H1 (cell line): ENCODE measurements at regions not wholly inside any gene's neighbourhood (a gene's known extent, or its start where the extent isn't known, plus 50 kb on each side); places are given as distances from the start of the nearest gene placed in this dataset.

Experiments
- CTCF ChIA-PET: fragments of 300-600 bp; sonication (Branson Sonifier 250); formaldehyde crosslinking; loops from one replicate; lab custom pipeline; 2021; ENCODE audit not compliant: partially characterized antibody; lab: Charles Lee
- POLR2A ChIA-PET: fragments of 300-600 bp; sonication (Branson Sonifier 250); formaldehyde crosslinking; loops from one replicate; lab custom pipeline; 2021; ENCODE audit warnings: inconsistent platforms; ENCODE audit not compliant: partially characterized antibody; lab: Charles Lee
- DNase-seq, 2 experiments: peaks; one replicate each; pipeline versions ENCODE4 v3.0.0 to v3.0.0-alpha.2; 2010 to 2022; ENCODE audit warnings: low spot score in 2 of 2, low read depth in 1 of 2, mixed read lengths in 1 of 2
- FAIRE-seq: peaks from 2 replicates; lab custom pipeline; 2011; peaks lifted over from hg19 to GRCh38; lab: Jason Lieb, UNC
- H2AFZ ChIP-seq: 2 replicates; pipeline ENCODE4 v1.8.1; 2012; ENCODE audit warnings: low read length, inconsistent platforms
- H2AK5ac ChIP-seq: 2 replicates; pipeline ENCODE4 v1.6.1; 2013; ENCODE audit warnings: low read depth, low read length
- H2BK120ac ChIP-seq: replicated peaks from 2 replicates; pipeline ENCODE3; 2013; ENCODE audit warnings: low read depth, low read length, inconsistent platforms
- H2BK12ac ChIP-seq: 2 replicates; pipeline ENCODE4 v1.6.1; 2013; ENCODE audit warnings: low read depth, low read length
- H2BK15ac ChIP-seq: 2 replicates; pipeline ENCODE4 v1.6.1; 2013; ENCODE audit warnings: low read length
- H2BK20ac ChIP-seq: 2 replicates; pipeline ENCODE4 v1.6.1; 2013; ENCODE audit warnings: low read length
- H2BK5ac ChIP-seq: 2 replicates; pipeline ENCODE4 v1.6.1; 2013; ENCODE audit warnings: low read depth, low read length
- H3K14ac ChIP-seq: 2 replicates; pipeline ENCODE4 v1.6.1; 2013; ENCODE audit warnings: inconsistent platforms; ENCODE audit not compliant: insufficient read length
- H3K18ac ChIP-seq: 2 replicates; pipeline ENCODE4 v1.6.1; 2013; ENCODE audit warnings: low read length; ENCODE audit errors: extremely low read depth
- H3K23ac ChIP-seq: 2 replicates; pipeline ENCODE4 v1.6.1; 2013; ENCODE audit warnings: inconsistent platforms; ENCODE audit not compliant: insufficient read length
- H3K23me2 ChIP-seq: 2 replicates; pipeline ENCODE4 v1.6.1; 2013; ENCODE audit warnings: low read depth, low read length
- H3K27ac ChIP-seq: 2 replicates; pipeline ENCODE4 v1.6.1; 2011; ENCODE audit warnings: low read depth, low read length, inconsistent platforms
- H3K27me3 ChIP-seq, 4 experiments: replicated peaks in 1 of 4; 1 replicate in 1 of 4; 2 replicates in 3 of 4; pipeline versions ENCODE4 v1.6.1 to v1.8.1; 2011 to 2013; ENCODE audit warnings: low read length in 3 of 4, mild to moderate bottlenecking in 3 of 4, inconsistent platforms in 2 of 4, mixed read lengths in 2 of 4, moderate library complexity in 1 of 4; ENCODE audit not compliant: control insufficient read depth in 3 of 4, insufficient read depth in 3 of 4; ENCODE audit errors: extremely low read depth in 1 of 4
- H3K36me3 ChIP-seq, 4 experiments: 2 replicates each; pipeline versions ENCODE4 v1.6.1 to v1.8.1; 2011 to 2013; ENCODE audit warnings: mild to moderate bottlenecking in 4 of 4, low read length in 3 of 4, moderate library complexity in 2 of 4, control low read depth in 1 of 4, inconsistent platforms in 1 of 4; ENCODE audit not compliant: insufficient read depth in 4 of 4, control insufficient read depth in 2 of 4
- H3K4ac ChIP-seq: replicated peaks from 2 replicates; pipeline ENCODE3; 2013; ENCODE audit warnings: low read length, low read depth, mixed read lengths, inconsistent platforms; ENCODE audit not compliant: insufficient read length
- H3K4me1 ChIP-seq, 4 experiments: replicated peaks in 1 of 4; 1 replicate in 1 of 4; 2 replicates in 3 of 4; pipeline versions ENCODE4 v1.6.1 to v1.8.1; 2011 to 2013; ENCODE audit warnings: low read length in 3 of 4, inconsistent platforms in 2 of 4, mixed read lengths in 1 of 4; ENCODE audit not compliant: insufficient read depth in 4 of 4, control insufficient read depth in 3 of 4
- H3K4me2 ChIP-seq, 2 experiments: 2 replicates each; pipeline versions ENCODE4 v1.6.1 to v1.8.1; 2011 to 2013; ENCODE audit warnings: low read depth in 2 of 2, low read length in 2 of 2, control low read depth in 1 of 2, inconsistent platforms in 1 of 2, mild to moderate bottlenecking in 1 of 2; ENCODE audit not compliant: insufficient read depth in 1 of 2
- H3K4me3 ChIP-seq, 4 experiments: fragments of 200-600, 300-600 bp in 1 of 4; sonication (generic), shearing (Covaris generic), sonication (Bioruptor Twin) in 1 of 4; 2 replicates each; pipeline versions ENCODE4 v1.5.1 to v1.8.1; 2011 to 2016; ENCODE audit warnings: low read length in 4 of 4, low read depth in 3 of 4, control low read depth in 2 of 4, inconsistent platforms in 2 of 4, mild to moderate bottlenecking in 2 of 4, mixed read lengths in 1 of 4, moderate library complexity in 1 of 4; ENCODE audit not compliant: insufficient read depth in 2 of 4; ENCODE audit errors: extremely low read depth in 1 of 4
- H3K56ac ChIP-seq: replicated peaks from 2 replicates; pipeline ENCODE3; 2013; ENCODE audit warnings: low read depth, mild to moderate bottlenecking, mixed read lengths, low read length, inconsistent platforms; ENCODE audit not compliant: insufficient read length
- H3K79me1 ChIP-seq: 2 replicates; pipeline ENCODE4 v1.6.1; 2013; ENCODE audit warnings: low read depth, low read length, control low read depth
- H3K79me2 ChIP-seq, 2 experiments: 2 replicates each; pipeline versions ENCODE4 v1.6.1 to v1.8.1; 2012 to 2013; ENCODE audit warnings: low read length in 2 of 2, mild to moderate bottlenecking in 2 of 2, inconsistent platforms in 1 of 2; ENCODE audit not compliant: insufficient read depth in 2 of 2, control insufficient read depth in 1 of 2
- H3K9ac ChIP-seq, 4 experiments: replicated peaks in 1 of 4; 1 replicate in 1 of 4; 2 replicates in 3 of 4; pipeline versions ENCODE4 v1.6.1 to v1.8.1; 2011 to 2013; ENCODE audit warnings: low read depth in 3 of 4, low read length in 3 of 4, control low read depth in 2 of 4, mild to moderate bottlenecking in 2 of 4, moderate library complexity in 2 of 4, inconsistent platforms in 1 of 4; ENCODE audit errors: extremely low read depth in 1 of 4
- H3K9me3 ChIP-seq, 2 experiments: 2 replicates each; pipeline versions ENCODE4 v1.6.1 to v1.8.1; 2012 to 2013; ENCODE audit warnings: mild to moderate bottlenecking in 2 of 2, moderate library complexity in 2 of 2, control low read depth in 1 of 2, inconsistent platforms in 1 of 2, low read depth in 1 of 2, low read length in 1 of 2, mixed read lengths in 1 of 2; ENCODE audit not compliant: insufficient read depth in 2 of 2
- H4K20me1 ChIP-seq, 2 experiments: replicated peaks in 1 of 2; 2 replicates each; pipeline versions ENCODE3 to v1.8.1; 2011 to 2013; ENCODE audit warnings: inconsistent platforms in 2 of 2, low read length in 2 of 2, mild to moderate bottlenecking in 1 of 2; ENCODE audit not compliant: insufficient read depth in 2 of 2, control insufficient read depth in 1 of 2
- H4K5ac ChIP-seq: 2 replicates; pipeline ENCODE4 v1.6.1; 2013; ENCODE audit warnings: low read length, low read depth, mixed read lengths, inconsistent platforms; ENCODE audit not compliant: insufficient read length
- H4K8ac ChIP-seq: 2 replicates; pipeline ENCODE4 v1.8.0; 2013; ENCODE audit warnings: mild to moderate bottlenecking, moderate library complexity, low read length, inconsistent platforms; ENCODE audit not compliant: insufficient read depth; ENCODE audit errors: extremely low read depth
- H4K91ac ChIP-seq: replicated peaks from 2 replicates; pipeline ENCODE3; 2013; ENCODE audit warnings: low read length, mixed read lengths, inconsistent platforms; ENCODE audit not compliant: insufficient read length
- CREB1 ChIP-seq: IDR thresholded peaks from 2 replicates; pipeline ENCODE4 v1.6.1; 2012; ENCODE audit warnings: inconsistent platforms
- FOSL1 ChIP-seq: IDR thresholded peaks from 2 replicates; pipeline ENCODE4 v1.6.1; 2011; ENCODE audit warnings: mild to moderate bottlenecking, low read depth, low read length, moderate library complexity; ENCODE audit not compliant: insufficient read depth
- HDAC6 ChIP-seq: IDR thresholded peaks from one replicate; pipeline ENCODE4 v1.7.1; 2012; ENCODE audit warnings: low read depth, mild to moderate bottlenecking, inconsistent platforms, low read length, moderate library complexity
- JUND ChIP-seq: IDR thresholded peaks from 2 replicates; pipeline ENCODE4 v1.6.1; 2011; ENCODE audit warnings: mild to moderate bottlenecking, improper control_type of control experiment, low read length
- POLR2AphosphoS5 ChIP-seq: IDR thresholded peaks from 2 replicates; pipeline ENCODE4 v1.6.1; 2011; ENCODE audit warnings: low read depth, low read length
- SAP30 ChIP-seq: fragments of 300-600 bp; sonication (generic); IDR thresholded peaks from 2 replicates; pipeline ENCODE4 v1.7.1; 2012; ENCODE audit warnings: low read length, moderate library complexity, mild to moderate bottlenecking, inconsistent platforms; ENCODE audit not compliant: insufficient read depth, insufficient replicate concordance
- SIX5 ChIP-seq: IDR thresholded peaks from 2 replicates; pipeline ENCODE4 v1.6.1; 2011; ENCODE audit warnings: mild to moderate bottlenecking, low read depth, low read length
- TBP ChIP-seq: IDR thresholded peaks from 2 replicates; pipeline ENCODE4 v1.6.1; 2011; ENCODE audit warnings: low read depth, low read length, improper control_type of control experiment
- TCF12 ChIP-seq: IDR thresholded peaks from 2 replicates; pipeline ENCODE4 v1.6.1; 2011; ENCODE audit warnings: low read depth, mild to moderate bottlenecking, low read length
- TEAD4 ChIP-seq: IDR thresholded peaks from 2 replicates; pipeline ENCODE4 v1.6.1; 2012; ENCODE audit warnings: low read depth, low read length, inconsistent platforms, mixed read lengths
- WGBS, 2 experiments: shearing (Covaris generic) in 1 of 2; methylation state at CpG; one replicate each; pipeline versions ENCODE4 v1.1.6 to v1.1.7; 2013 to 2015; ENCODE audit warnings: low lambda C conversion rate in 2 of 2, mixed read lengths in 2 of 2, inconsistent platforms in 1 of 2, low coverage in 1 of 2, missing lambda C conversion rate in 1 of 2; ENCODE audit not compliant: insufficient replicate concordance in 2 of 2, insufficient coverage in 1 of 2, insufficient read length in 1 of 2; ENCODE audit errors: extremely low coverage in 1 of 2, missing lambda C conversion rate in 1 of 2; 5-methylcytosine and 5-hydroxymethylcytosine counted together

DNA sequence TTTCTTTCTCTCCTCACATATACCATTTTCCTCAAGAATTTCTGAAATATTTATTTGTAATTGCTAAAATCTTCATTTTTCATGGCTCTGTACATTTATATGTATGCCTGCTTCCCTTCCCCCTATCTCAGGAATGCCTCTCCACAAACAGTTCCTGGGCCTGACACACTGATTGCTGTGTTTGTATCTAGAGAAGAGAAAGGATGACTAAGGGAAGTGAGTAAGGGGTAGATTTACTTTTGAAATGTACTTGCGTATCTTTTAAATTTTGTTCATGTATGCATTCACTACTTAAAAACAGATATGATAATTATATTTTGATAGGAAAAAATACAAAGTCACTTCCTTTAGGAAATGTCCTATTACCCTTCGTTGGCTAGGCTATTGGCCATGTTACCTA, 790.8 kb downstream of the PCDH18 start:
- H3K23me2 ChIP-seq, result no peaks in the 10 kb centered on the region
- H4K5ac ChIP-seq, result no peak overlapping the region
- H4K20me1 ChIP-seq, result no peaks in the 10 kb centered on the region
- no peak overlapping the region for H3K23ac ChIP-seq
- H3K14ac ChIP-seq, result no peak overlapping the region
- H2BK5ac ChIP-seq, result no peak overlapping the region
- H2BK12ac ChIP-seq, result no peak overlapping the region
- H3K4me3 ChIP-seq, result no peak overlapping the region
- H4K8ac ChIP-seq, result no peak overlapping the region
- FAIRE-seq (no peak), DNase-seq (no peak)
- H3K79me2 ChIP-seq, result no peaks in the 10 kb centered on the region
- H3K9me3 ChIP-seq, result peaks cover 9 to 11% of the 10 kb centered on the region in 2 experiments; a peak in 2 of 4 replicates
- no peak overlapping the region for H4K91ac ChIP-seq
- H3K56ac ChIP-seq, result no peak overlapping the region
- no peak overlapping the region for H2AK5ac ChIP-seq
- no peak overlapping the region for H3K18ac ChIP-seq
- 84% methylated on average over 2 of the region's 2 CpGs; no CpG with 5 or more reads in 1 of the 2 experiments for WGBS, 2 experiments
- no peaks in the 10 kb centered on the region for H3K79me1 ChIP-seq
- no peak overlapping the region for H2BK15ac ChIP-seq
- H3K4me2 ChIP-seq, result no peak overlapping the region
- H2BK20ac ChIP-seq, result no peak overlapping the region
- H3K27ac ChIP-seq, result no peak overlapping the region
- peaks cover 0 to 1% (median 0%) of the 10 kb centered on the region in 4 experiments; a peak in 1 of 7 replicates for H3K27me3 ChIP-seq
- CTCF ChIA-PET, result no interaction called here
- H2AFZ ChIP-seq, result no peak overlapping the region
- no peak for TF ChIP-seq SAP30
- TF ChIP-seq TCF12, result no peak
- TF ChIP-seq TBP, result no peak
- TF ChIP-seq FOSL1, result no peak
- no peak for TF ChIP-seq CREB1
- no peak for TF ChIP-seq JUND
- TF ChIP-seq HDAC6, result no peak
- TF ChIP-seq TEAD4, result no peak
- TF ChIP-seq SIX5, result no peak
- no peak for TF ChIP-seq POLR2AphosphoS5
- no peaks in the 10 kb centered on the region for H3K4me1 ChIP-seq
- no peak overlapping the region for H3K9ac ChIP-seq
- H3K36me3 ChIP-seq, result no peaks in the 10 kb centered on the region; a peak in 1 of 8 replicates
- no peak overlapping the region for H3K4ac ChIP-seq
- no peak overlapping the region for H2BK120ac ChIP-seq
- POLR2A ChIA-PET, result no interaction called here
